Subcutaneous abdominal adipose tissue (tissue), 5 donors: ENCODE measurements at regions not wholly inside any gene's neighbourhood (a gene's known extent, or its start where the extent isn't known, plus 50 kb on each side); places are given as distances from the start of the nearest gene placed in this dataset.

Source experiments
- H3K27ac ChIP-seq: one replicate; pipeline ENCODE4 v1.7.0; 2013; ENCODE audit warnings: low read depth, mild to moderate bottlenecking, inconsistent platforms, low read length, moderate library complexity
- H3K27me3 ChIP-seq, 5 donors: one replicate each; pipeline ENCODE4 v1.7.0; 2013; ENCODE audit warnings: low read length in 5 of 5, inconsistent platforms in 1 of 5; ENCODE audit not compliant: control insufficient read depth in 5 of 5, insufficient read depth in 4 of 5
- H3K36me3 ChIP-seq, 5 donors: one replicate each; pipeline ENCODE4 v1.7.0; 2013; ENCODE audit warnings: low read length in 5 of 5; ENCODE audit not compliant: control insufficient read depth in 5 of 5, insufficient read depth in 5 of 5
- H3K4me1 ChIP-seq, 5 donors: one replicate each; pipeline ENCODE4 v1.7.0; 2013; ENCODE audit warnings: low read length in 5 of 5, mild to moderate bottlenecking in 3 of 5, moderate library complexity in 1 of 5; ENCODE audit not compliant: control insufficient read depth in 5 of 5, insufficient read depth in 5 of 5
- H3K4me3 ChIP-seq, 5 donors: one replicate each; pipeline ENCODE4 v1.7.0; 2013; ENCODE audit warnings: low read length in 5 of 5, low read depth in 1 of 5
- H3K9ac ChIP-seq, 5 donors: one replicate each; pipeline ENCODE4 v1.7.0; 2013; ENCODE audit warnings: low read length in 5 of 5, mild to moderate bottlenecking in 4 of 5, moderate library complexity in 3 of 5
- H3K9me3 ChIP-seq, 5 donors: one replicate each; pipeline ENCODE4 v1.7.0; 2013; ENCODE audit warnings: low read length in 5 of 5; ENCODE audit not compliant: control insufficient read depth in 5 of 5
- donor health status: healthy.
- donor health status: healthy.
- donor health status: healthy.
- donor health status: healthy.
- donor health status: healthy.

GRCh38 chr6:147000545-147001488 is 203.4 kb upstream of the STXBP5 start:
- H3K27ac ChIP-seq = no peak overlapping the region
- H3K4me3 ChIP-seq = peak overlapping the region in 2 of 5 donors; percentile 2 to 42
- H3K27me3 ChIP-seq = no peaks in the 10 kb centered on the region
- no peaks in the 10 kb centered on the region for H3K9me3 ChIP-seq
- H3K4me1 ChIP-seq = peaks cover 0 to 17% (median 10%) of the 10 kb centered on the region in 5 donors
- no peak overlapping the region for H3K9ac ChIP-seq
- no peaks in the 10 kb centered on the region for H3K36me3 ChIP-seq

- Histone ChIP-seq H3K4me3 (no peak overlapping the region), H3K27me3 (no peaks in the 10 kb centered on the region), H3K9ac (no peak overlapping the region), H3K27ac (no peak overlapping the region), H3K36me3 (no peaks in the 10 kb centered on the region), H3K4me1 (peaks cover 0 to 17% (median 10%) of the 10 kb centered on the region in 5 donors), H3K9me3 (no peaks in the 10 kb centered on the region)
Measured at GRCh38 chr6:147001621-147002020, 202.6 kb upstream of the STXBP5 start.

GRCh38 chr6:147003186-147003585 is 201.0 kb upstream of the STXBP5 start:
- Histone ChIP-seq H3K4me3 (no peak overlapping the region), H3K9ac (no peak overlapping the region), H3K4me1 (peaks cover 0 to 17% (median 10%) of the 10 kb centered on the region in 5 donors), H3K36me3 (no peaks in the 10 kb centered on the region), H3K9me3 (no peaks in the 10 kb centered on the region), H3K27ac (no peak overlapping the region), H3K27me3 (no peaks in the 10 kb centered on the region)

- Histone ChIP-seq H3K9ac (no peak overlapping the region), H3K27ac (no peak overlapping the region), H3K9me3 (no peaks in the 10 kb centered on the region), H3K4me3 (no peak overlapping the region), H3K36me3 (no peaks in the 10 kb centered on the region), H3K27me3 (no peaks in the 10 kb centered on the region), H3K4me1 (peaks cover 0 to 12% (median 7%) of the 10 kb centered on the region in 5 donors)
Measured at GRCh38 chr6:147005499-147005898, 198.7 kb upstream of the STXBP5 start.

- Histone ChIP-seq H3K9ac (no peak overlapping the region), H3K9me3 (no peaks in the 10 kb centered on the region), H3K4me1 (no peaks in the 10 kb centered on the region), H3K27ac (no peak overlapping the region), H3K27me3 (no peaks in the 10 kb centered on the region), H3K36me3 (no peaks in the 10 kb centered on the region), H3K4me3 (no peak overlapping the region)
Measured at GRCh38 chr6:147007441-147007840, 196.8 kb upstream of the STXBP5 start.

GRCh38 chr6:147009358-147009757 is 194.9 kb upstream of the STXBP5 start:
- H3K27ac ChIP-seq = no peak overlapping the region
- no peaks in the 10 kb centered on the region for H3K4me1 ChIP-seq
- H3K27me3 ChIP-seq = no peaks in the 10 kb centered on the region
- no peaks in the 10 kb centered on the region for H3K36me3 ChIP-seq
- H3K9ac ChIP-seq = no peak overlapping the region
- H3K4me3 ChIP-seq = no peak overlapping the region
- no peaks in the 10 kb centered on the region for H3K9me3 ChIP-seq

- H3K9ac ChIP-seq = no peak overlapping the region
Measured at GRCh38 chr6:147015674-147016073, 188.5 kb upstream of the STXBP5 start.

GRCh38 chr6:147016440-147016839 is 187.8 kb upstream of the STXBP5 start:
- Histone ChIP-seq H3K9ac (no peak overlapping the region), H3K27me3 (no peaks in the 10 kb centered on the region), H3K27ac (no peak overlapping the region), H3K36me3 (no peaks in the 10 kb centered on the region), H3K4me3 (no peak overlapping the region), H3K4me1 (no peaks in the 10 kb centered on the region), H3K9me3 (no peaks in the 10 kb centered on the region)

More at GRCh38 chr6:147015674-147016073, 188.5 kb upstream of the STXBP5 start:
- H3K4me3 ChIP-seq = no peak overlapping the region
- H3K4me1 ChIP-seq = no peaks in the 10 kb centered on the region
- no peak overlapping the region for H3K27ac ChIP-seq
- no peaks in the 10 kb centered on the region for H3K36me3 ChIP-seq
- H3K9me3 ChIP-seq = no peaks in the 10 kb centered on the region
- H3K27me3 ChIP-seq = no peaks in the 10 kb centered on the region

- Histone ChIP-seq H3K9ac (no peak overlapping the region), H3K27me3 (no peaks in the 10 kb centered on the region), H3K27ac (no peak overlapping the region), H3K9me3 (no peaks in the 10 kb centered on the region), H3K4me1 (no peaks in the 10 kb centered on the region), H3K36me3 (no peaks in the 10 kb centered on the region), H3K4me3 (no peak overlapping the region)
Measured at GRCh38 chr6:147017153-147017552, 187.1 kb upstream of the STXBP5 start.

GRCh38 chr6:147019001-147019400 is 185.2 kb upstream of the STXBP5 start:
- Histone ChIP-seq H3K4me3 (no peak overlapping the region), H3K36me3 (no peaks in the 10 kb centered on the region), H3K9me3 (no peaks in the 10 kb centered on the region), H3K27me3 (no peaks in the 10 kb centered on the region), H3K27ac (no peak overlapping the region), H3K9ac (no peak overlapping the region), H3K4me1 (no peaks in the 10 kb centered on the region)
